Panc1 (cell line): ENCODE measurements at regions not wholly inside any gene's neighbourhood (a gene's known extent, or its start where the extent isn't known, plus 50 kb on each side); places are given as distances from the start of the nearest gene placed in this dataset.

Experiments
- ATAC-seq: fragments of 200-7000 bp; cut with Tn5 transposase; 2 replicates; pipeline ENCODE4 v1.9.1; 2020; ENCODE audit warnings: mild to moderate bottlenecking, moderate library complexity
- BruUV-seq: library from RNA; stranded (reverse); fragments of 400-500 nt; replicated peaks from 2 replicates; lab custom pipeline; 2021; lab: Mats Ljungman, UMichigan
- CTCF ChIA-PET: fragments of 300-600 bp; sonication (Branson Sonifier 250); formaldehyde crosslinking; loops from one replicate; lab custom pipeline; 2022; ENCODE audit warnings: antibody characterized with exemption; lab: Charles Lee
- POLR2A ChIA-PET: fragments of 300-600 bp; sonication (Branson Sonifier 250); formaldehyde crosslinking; loops from one replicate; lab custom pipeline; 2022; ENCODE audit warnings: antibody characterized with exemption; lab: Charles Lee
- DNase-seq: peaks from one replicate; pipeline ENCODE4 v3.0.0-alpha.2; 2010; ENCODE audit warnings: low read depth, low spot score
- H3K27ac ChIP-seq: 2 replicates; pipeline ENCODE4 v1.5.1; 2011; ENCODE audit warnings: mild to moderate bottlenecking, low read length, inconsistent platforms
- H3K27me3 ChIP-seq: fragments of 200-500 bp; sonication (Bioruptor generic); 2 replicates; pipeline ENCODE4 v1.6.0; 2014; ENCODE audit warnings: low read length, inconsistent platforms; ENCODE audit not compliant: control insufficient read depth, insufficient read depth
- H3K36me3 ChIP-seq: fragments of 200-500 bp; sonication (Bioruptor generic); 2 replicates; pipeline ENCODE4 v1.5.1; 2014; ENCODE audit warnings: inconsistent platforms, mild to moderate bottlenecking, low read length, moderate library complexity; ENCODE audit not compliant: control insufficient read depth, insufficient read depth
- H3K4me1 ChIP-seq: 2 replicates; pipeline ENCODE4 v1.5.1; 2011; ENCODE audit warnings: inconsistent platforms, mild to moderate bottlenecking, low read length, moderate library complexity; ENCODE audit not compliant: control insufficient read depth, insufficient read depth
- H3K4me3 ChIP-seq, 2 experiments: 2 replicates each; pipeline ENCODE4 v1.5.1; 2011 to 2012; ENCODE audit warnings: low read depth in 2 of 2, low read length in 2 of 2, mild to moderate bottlenecking in 2 of 2, inconsistent platforms in 1 of 2, moderate library complexity in 1 of 2
- H3K9me3 ChIP-seq: fragments of 200-500 bp; sonication (Bioruptor generic); 2 replicates; pipeline ENCODE4 v1.5.1; 2014; ENCODE audit warnings: low read depth, mild to moderate bottlenecking, inconsistent platforms, low read length, moderate library complexity; ENCODE audit not compliant: control insufficient read depth, insufficient read depth
- CTCF ChIP-seq: fragments of 450-650 bp; IDR thresholded peaks from 2 replicates; pipeline ENCODE4 v1.5.1; 2017; ENCODE audit warnings: mild to moderate bottlenecking
- POLR2AphosphoS5 ChIP-seq: IDR thresholded peaks from 2 replicates; pipeline ENCODE4 v1.6.1; 2012; ENCODE audit warnings: mild to moderate bottlenecking, low read depth, low read length, moderate library complexity
- REST ChIP-seq, 2 experiments: IDR thresholded peaks; 2 replicates each; pipeline ENCODE4 v1.6.1; 2011 to 2012; ENCODE audit warnings: low read depth in 2 of 2, control low read depth in 1 of 2, low read length in 1 of 2, mild to moderate bottlenecking in 1 of 2, moderate library complexity in 1 of 2; ENCODE audit not compliant: insufficient read depth in 1 of 2
- SIN3A ChIP-seq: IDR thresholded peaks from 2 replicates; pipeline ENCODE4 v1.6.1; 2012; ENCODE audit warnings: low read depth, mild to moderate bottlenecking, low read length, moderate library complexity, borderline replicate concordance; ENCODE audit not compliant: insufficient read depth
- TCF7L2 ChIP-seq: IDR thresholded peaks from 2 replicates; pipeline ENCODE4 v1.6.1; 2011; ENCODE audit warnings: mild to moderate bottlenecking, low read depth, low read length, inconsistent platforms
- in situ Hi-C: cut with HindIII; loops from 2 replicates; pipeline ENCODE4 v1.10.0; 2016; ENCODE audit warnings: low sequenced_read_pairs, low pct_unique_long_range_greater_than_20kb
- intact Hi-C: fragments of 100-400 bp; cut with micrococcal nuclease; formaldehyde crosslinking; loops from one replicate; pipeline ENCODE4 v1.10.0; 2022; ENCODE audit not compliant: unreplicated experiment

GRCh38 chr2:40513201-40513600 is 61.3 kb upstream of the SLC8A1 start:
- Histone ChIP-seq H3K27me3 (0 out of 2 replicates have a peak, but pooled peaks cover 6% of the 10 kb centered on the region), H3K4me1 (no peaks in the 10 kb centered on the region), H3K4me3 (no peak overlapping the region), H3K9me3 (no peaks in the 10 kb centered on the region), H3K27ac (no peak overlapping the region), H3K36me3 (no peaks in the 10 kb centered on the region)
- intact Hi-C loops (no loop called here), in situ Hi-C loops (no loop called here)
- POLR2A ChIA-PET, result no interaction called here
- TF ChIP-seq REST (IDR thresholded peaks at IDR 0.05; ENCODE audit: insufficient read depth in 1 of 2, low read depth in 2 of 2, low read length in 1 of 2) (no peak), SIN3A (no peak), CTCF (no peak), TCF7L2 (no peak), POLR2AphosphoS5 (no peak)
- CTCF ChIA-PET, result no interaction called here
- ATAC-seq (no peak), DNase-seq (no peak)
- no TSS peak for BruUV-seq

- intact Hi-C loops, result no loop called here
- no peak overlapping the region for H3K27ac ChIP-seq
- DNase-seq (no peak), ATAC-seq (no peak)
- no peaks in the 10 kb centered on the region for H3K4me1 ChIP-seq
- BruUV-seq, result no TSS peak
- ChIA-PET CTCF (no interaction called here), POLR2A (no interaction called here)
- TF ChIP-seq CTCF (no peak), REST (IDR thresholded peaks at IDR 0.05; ENCODE audit: insufficient read depth in 1 of 2, low read depth in 2 of 2, low read length in 1 of 2) (no peak), SIN3A (no peak), TCF7L2 (no peak), POLR2AphosphoS5 (no peak)
- no peaks in the 10 kb centered on the region for H3K36me3 ChIP-seq
- no peaks in the 10 kb centered on the region for H3K9me3 ChIP-seq
- in situ Hi-C loops, result no loop called here
- 0 out of 2 replicates have a peak, but pooled peaks cover 3% of the 10 kb centered on the region for H3K27me3 ChIP-seq
- H3K4me3 ChIP-seq, result no peak overlapping the region
Observed at GRCh38 chr2:40516604-40517003, 64.7 kb upstream of the SLC8A1 start.
